Naive thymus-derived CD8-positive, alpha-beta T cell (primary cell): ENCODE measurements at regions not wholly inside any gene's neighbourhood (a gene's known extent, or its start where the extent isn't known, plus 50 kb on each side); places are given as distances from the start of the nearest gene placed in this dataset.

Source experiments
- ATAC-seq, 2 donors: fragments of 150-1000 bp; cut with Tn5 transposase in 1 of 2; sonication (Bioruptor Pico), chemical (Tn5 transposase) in 1 of 2; 1 replicate in 1 of 2; 2 replicates in 1 of 2; pipeline ENCODE4 v1.10.0; 2021; ENCODE audit warnings: mild to moderate bottlenecking in 2 of 2, moderate library complexity in 2 of 2
- POLR2A ChIA-PET: fragments of 350-600 bp; sonication (Branson Sonifier 250); formaldehyde crosslinking; loops from one replicate; lab custom pipeline; 2021; ENCODE audit warnings: antibody characterized with exemption; lab: Charles Lee
- DNase-seq, 10 donors: peaks; one replicate each; pipeline versions ENCODE4 v3.0.0 to v3.0.0-alpha.2; 2020 to 2022
- H3K27ac Mint-ChIP-seq, 10 donors: one replicate each; pipeline ENCODE4 v1.8.0; 2020 to 2022; ENCODE audit warnings: mild to moderate bottlenecking in 10 of 10, mixed read lengths in 10 of 10, moderate library complexity in 4 of 10, inconsistent platforms in 1 of 10
- H3K27me3 Mint-ChIP-seq, 5 donors: one replicate each; pipeline ENCODE4 v1.8.0; 2021 to 2022; ENCODE audit warnings: mixed read lengths in 5 of 5
- H3K36me3 Mint-ChIP-seq, 3 donors: one replicate each; pipeline ENCODE4 v1.8.0; 2020 to 2022; ENCODE audit warnings: mixed read lengths in 3 of 3, mild to moderate bottlenecking in 2 of 3, inconsistent platforms in 1 of 3
- H3K4me1 Mint-ChIP-seq, 4 donors: one replicate each; pipeline ENCODE4 v1.8.0; 2021 to 2022; ENCODE audit warnings: mixed read lengths in 4 of 4
- H3K4me3 Mint-ChIP-seq, 10 donors: one replicate each; pipeline ENCODE4 v1.8.0; 2020 to 2022; ENCODE audit warnings: mild to moderate bottlenecking in 10 of 10, mixed read lengths in 10 of 10, moderate library complexity in 6 of 10, inconsistent platforms in 1 of 10
- H3K9me3 Mint-ChIP-seq, 9 donors: one replicate each; pipeline ENCODE4 v1.8.0; 2020 to 2022; ENCODE audit warnings: mixed read lengths in 9 of 9, mild to moderate bottlenecking in 3 of 9, inconsistent platforms in 1 of 9, moderate library complexity in 1 of 9

- no peaks in the 10 kb centered on the region for H3K4me1 Mint-ChIP-seq
- peaks cover 0 to 5% (median 0%) of the 10 kb centered on the region in 9 donors for H3K9me3 Mint-ChIP-seq
- H3K27me3 Mint-ChIP-seq = peaks cover 0 to 6% (median 1%) of the 10 kb centered on the region in 5 donors
- POLR2A ChIA-PET = no interaction called here
- H3K4me3 Mint-ChIP-seq = no peak overlapping the region
- H3K27ac Mint-ChIP-seq = no peak overlapping the region
- ATAC-seq (no peak), DNase-seq (no peak)
- no peaks in the 10 kb centered on the region for H3K36me3 Mint-ChIP-seq
These were observed 480.5 kb downstream of the EPM2A start for GRCh38 chr6:145254649-145255401.

GRCh38 chr6:145257704-145258103 is 477.6 kb downstream of the EPM2A start:
- DNase-seq = no peak
- Mint-ChIP-seq H3K4me3 (no peak overlapping the region), H3K9me3 (peaks cover 0 to 5% (median 0%) of the 10 kb centered on the region in 9 donors), H3K36me3 (no peaks in the 10 kb centered on the region), H3K4me1 (no peaks in the 10 kb centered on the region), H3K27ac (no peak overlapping the region), H3K27me3 (peaks cover 0 to 14% (median 2%) of the 10 kb centered on the region in 5 donors)
- POLR2A ChIA-PET = no interaction called here
- ATAC-seq = no peak

GRCh38 chr6:145258122-145258521 is 477.2 kb downstream of the EPM2A start:
- no peak for ATAC-seq
- POLR2A ChIA-PET = no interaction called here

DNA sequence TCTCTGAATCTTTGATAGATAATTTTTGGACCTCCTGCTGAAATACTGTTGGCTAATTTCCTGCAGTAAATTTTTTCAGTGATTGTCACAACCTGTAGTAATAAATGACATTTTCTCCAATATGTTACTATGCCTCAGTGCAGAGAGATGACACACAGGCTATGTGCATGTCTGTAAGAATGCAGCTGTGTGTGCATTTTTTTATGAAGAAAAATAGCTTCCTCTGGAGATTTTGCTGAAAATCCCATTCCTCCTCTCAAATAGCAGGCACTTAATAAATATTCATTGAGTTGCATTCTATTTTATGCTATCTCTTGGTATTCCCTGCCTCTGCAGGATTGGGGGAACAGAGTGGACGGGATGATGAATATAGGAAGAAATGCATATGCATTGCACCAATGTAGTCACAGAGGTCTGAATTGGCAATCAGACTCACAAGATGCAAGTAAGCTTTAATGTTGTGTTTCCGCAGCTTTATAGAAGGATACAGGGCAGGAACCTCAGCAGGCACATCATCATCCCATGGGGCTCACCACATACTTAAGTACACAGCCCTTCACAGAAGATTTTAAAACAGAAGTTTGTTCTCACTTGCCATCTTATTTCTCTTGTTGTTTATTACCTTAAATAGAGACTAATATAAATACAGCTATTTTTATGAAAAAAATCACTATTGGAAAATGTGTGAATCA is 474.7 kb downstream of the EPM2A start:
- Mint-ChIP-seq H3K27me3 (peaks cover 0 to 10% (median 2%) of the 10 kb centered on the region in 5 donors), H3K9me3 (no peaks in the 10 kb centered on the region), H3K27ac (no peak overlapping the region), H3K36me3 (no peaks in the 10 kb centered on the region), H3K4me3 (no peak overlapping the region), H3K4me1 (no peaks in the 10 kb centered on the region)
- POLR2A ChIA-PET = no interaction called here
- ATAC-seq (no peak), DNase-seq (no peak)

More at GRCh38 chr6:145258122-145258521, 477.2 kb downstream of the EPM2A start:
- H3K27me3 Mint-ChIP-seq = peaks cover 0 to 14% (median 2%) of the 10 kb centered on the region in 5 donors
- no peaks in the 10 kb centered on the region for H3K36me3 Mint-ChIP-seq
- DNase-seq = no peak
- peaks cover 0 to 5% (median 0%) of the 10 kb centered on the region in 9 donors for H3K9me3 Mint-ChIP-seq
- no peaks in the 10 kb centered on the region for H3K4me1 Mint-ChIP-seq
- no peak overlapping the region for H3K27ac Mint-ChIP-seq
- H3K4me3 Mint-ChIP-seq = no peak overlapping the region

DNA sequence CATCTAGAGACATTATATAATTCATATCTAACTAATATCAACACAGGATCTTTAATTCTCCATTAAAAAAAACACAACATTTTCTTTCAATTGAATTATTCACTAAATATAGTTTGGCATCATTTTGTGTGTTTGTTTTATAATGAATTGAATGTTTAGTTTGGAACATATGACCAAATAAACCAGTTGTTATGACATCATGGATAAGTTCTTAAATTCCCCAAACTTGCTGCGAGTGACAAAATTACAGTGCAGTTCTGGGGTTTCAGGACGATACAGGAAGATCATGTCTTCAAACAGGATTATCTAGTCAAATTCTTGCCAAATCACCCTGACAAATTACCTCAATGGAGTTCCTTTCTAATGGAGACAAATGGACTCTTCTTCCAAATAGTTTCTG is 473.6 kb downstream of the EPM2A start:
- Mint-ChIP-seq H3K27me3 (peaks cover 0 to 11% (median 0%) of the 10 kb centered on the region in 5 donors), H3K36me3 (no peaks in the 10 kb centered on the region), H3K4me1 (no peaks in the 10 kb centered on the region), H3K4me3 (no peak overlapping the region), H3K27ac (no peak overlapping the region), H3K9me3 (no peaks in the 10 kb centered on the region)
- DNase-seq (no peak), ATAC-seq (no peak)
- POLR2A ChIA-PET = no interaction called here

DNA sequence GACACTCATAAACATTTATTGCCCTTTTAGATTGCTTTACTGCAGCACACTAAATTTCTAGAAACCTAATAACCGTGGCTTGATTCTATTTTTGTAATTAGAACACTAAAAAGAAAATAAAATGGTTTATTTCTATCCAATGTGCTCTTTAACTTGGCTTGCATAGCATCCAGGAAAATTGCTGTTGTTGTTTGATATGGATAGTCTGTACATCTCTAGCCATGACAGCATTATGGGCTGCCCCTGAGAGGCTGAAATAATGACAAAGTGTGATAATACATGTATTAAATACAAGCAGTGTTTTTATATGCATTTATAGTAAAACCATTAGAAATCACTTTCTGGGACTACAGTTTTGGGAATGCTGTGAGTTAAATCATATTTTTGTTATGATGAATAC is 472.5 kb downstream of the EPM2A start:
- H3K4me3 Mint-ChIP-seq = no peak overlapping the region
- H3K27ac Mint-ChIP-seq = no peak overlapping the region
- no peaks in the 10 kb centered on the region for H3K36me3 Mint-ChIP-seq
- no peaks in the 10 kb centered on the region for H3K9me3 Mint-ChIP-seq
- ATAC-seq (no peak), DNase-seq (no peak)
- H3K4me1 Mint-ChIP-seq = no peaks in the 10 kb centered on the region
- POLR2A ChIA-PET = no interaction called here
- peaks cover 0 to 14% (median 0%) of the 10 kb centered on the region in 5 donors for H3K27me3 Mint-ChIP-seq

GRCh38 chr6:145263778-145264211 is 471.5 kb downstream of the EPM2A start:
- ATAC-seq (no peak), DNase-seq (no peak)
- POLR2A ChIA-PET = no interaction called here
- no peak overlapping the region for H3K4me3 Mint-ChIP-seq
- H3K27ac Mint-ChIP-seq = no peak overlapping the region
- no peaks in the 10 kb centered on the region for H3K9me3 Mint-ChIP-seq
- H3K36me3 Mint-ChIP-seq = no peaks in the 10 kb centered on the region
- no peaks in the 10 kb centered on the region for H3K4me1 Mint-ChIP-seq
- H3K27me3 Mint-ChIP-seq = peaks cover 0 to 15% (median 0%) of the 10 kb centered on the region in 5 donors

GRCh38 chr6:145266432-145267075 is 468.8 kb downstream of the EPM2A start:
- Mint-ChIP-seq H3K27ac (no peak overlapping the region), H3K4me1 (no peaks in the 10 kb centered on the region), H3K27me3 (peaks cover 0 to 15% (median 0%) of the 10 kb centered on the region in 5 donors), H3K9me3 (no peaks in the 10 kb centered on the region), H3K4me3 (no peak overlapping the region), H3K36me3 (no peaks in the 10 kb centered on the region)
- DNase-seq (no peak), ATAC-seq (no peak)
- POLR2A ChIA-PET = no interaction called here

DNA sequence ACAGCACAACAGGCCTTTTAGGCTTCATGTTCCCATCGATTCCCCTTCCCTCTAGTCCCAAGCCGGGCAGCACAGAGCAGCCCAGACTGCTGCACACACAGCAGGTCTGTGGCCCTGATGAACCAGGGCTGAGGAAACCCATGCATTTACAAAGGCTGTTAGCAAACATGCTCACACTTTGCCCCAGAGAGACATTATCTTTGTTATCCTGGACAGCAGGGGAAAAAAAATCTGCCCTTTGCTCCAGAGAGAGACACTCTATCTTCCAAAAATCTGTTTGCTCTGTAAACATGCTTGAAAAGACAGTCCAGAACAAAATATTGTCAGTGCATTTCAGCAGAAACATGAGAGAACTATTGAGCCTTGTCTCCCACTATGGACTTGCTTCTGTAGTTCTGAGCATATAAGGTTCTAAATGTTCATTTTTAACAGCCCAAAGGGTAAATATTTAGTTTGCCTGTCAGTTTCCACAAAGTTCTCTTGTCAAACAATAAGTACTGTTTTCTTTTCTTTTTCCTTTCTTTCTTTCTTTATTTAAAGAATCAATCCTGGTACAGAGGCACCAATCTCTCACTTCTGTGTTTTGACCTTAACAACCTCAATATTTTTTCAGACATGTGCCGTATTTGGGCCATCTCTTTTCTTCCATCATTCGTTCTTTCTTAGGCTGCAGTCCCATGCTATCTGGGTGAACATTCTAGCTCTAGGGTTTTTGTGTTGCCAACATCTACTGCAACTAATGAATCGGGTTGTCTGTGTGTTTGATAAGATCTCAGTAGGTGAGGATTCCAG is 468.0 kb downstream of the EPM2A start:
- no peak overlapping the region for H3K27ac Mint-ChIP-seq
- H3K36me3 Mint-ChIP-seq = no peaks in the 10 kb centered on the region
- POLR2A ChIA-PET = no interaction called here
- H3K4me3 Mint-ChIP-seq = no peak overlapping the region
- no peaks in the 10 kb centered on the region for H3K9me3 Mint-ChIP-seq
- DNase-seq (no peak), ATAC-seq (no peak)
- peaks cover 0 to 9% (median 0%) of the 10 kb centered on the region in 5 donors for H3K27me3 Mint-ChIP-seq
- no peaks in the 10 kb centered on the region for H3K4me1 Mint-ChIP-seq

DNA sequence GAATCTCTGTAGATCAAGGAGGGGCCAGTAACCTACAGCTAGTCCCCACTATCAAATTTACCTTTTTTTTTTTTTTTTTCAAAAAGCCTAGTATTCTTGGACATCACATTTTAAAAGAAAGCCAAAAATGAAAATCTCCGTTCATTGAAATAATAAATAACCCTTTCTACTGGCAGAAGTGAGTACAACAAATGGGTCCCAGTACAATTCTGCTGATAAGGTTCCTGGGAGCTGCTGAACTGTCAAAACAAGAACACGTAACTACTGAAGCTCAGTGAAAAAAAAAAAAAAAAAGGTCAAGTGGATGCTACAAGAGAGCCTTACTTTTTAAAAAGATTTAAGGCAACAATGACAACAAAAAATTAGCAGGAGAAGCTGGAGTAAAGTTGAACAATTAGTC is 464.9 kb downstream of the EPM2A start:
- Mint-ChIP-seq H3K27ac (no peak overlapping the region), H3K27me3 (peaks cover 0 to 13% (median 2%) of the 10 kb centered on the region in 5 donors), H3K9me3 (peaks cover 0 to 2% (median 0%) of the 10 kb centered on the region in 9 donors), H3K4me3 (no peak overlapping the region), H3K4me1 (no peaks in the 10 kb centered on the region), H3K36me3 (no peaks in the 10 kb centered on the region)
- POLR2A ChIA-PET = no interaction called here
- DNase-seq (no peak), ATAC-seq (no peak)

DNA sequence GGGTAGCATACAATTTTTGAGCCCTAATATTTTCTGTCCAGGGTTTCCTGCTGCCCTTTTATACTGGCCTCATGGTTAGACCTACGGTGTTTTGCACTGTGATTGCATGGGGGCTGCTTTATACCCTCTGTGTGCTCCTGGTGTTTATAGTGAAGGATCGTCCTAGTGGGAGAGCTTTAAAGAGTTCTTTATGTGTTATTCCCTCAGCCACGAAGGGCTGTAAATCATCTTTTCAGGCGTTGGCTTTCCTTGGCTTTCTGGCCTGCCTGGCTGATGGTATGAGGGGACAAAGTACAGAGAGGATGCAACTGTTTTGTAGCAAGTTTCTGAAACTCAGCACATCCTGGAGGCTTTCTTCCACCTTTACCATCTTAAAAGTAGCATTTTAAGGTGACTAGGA is 464.3 kb downstream of the EPM2A start:
- H3K4me1 Mint-ChIP-seq = no peaks in the 10 kb centered on the region
- peaks cover 0 to 2% (median 0%) of the 10 kb centered on the region in 9 donors for H3K9me3 Mint-ChIP-seq
- POLR2A ChIA-PET = no interaction called here
- DNase-seq (no peak), ATAC-seq (no peak)
- peaks cover 0 to 11% (median 2%) of the 10 kb centered on the region in 5 donors for H3K27me3 Mint-ChIP-seq
- H3K27ac Mint-ChIP-seq = no peak overlapping the region
- H3K4me3 Mint-ChIP-seq = no peak overlapping the region
- H3K36me3 Mint-ChIP-seq = no peaks in the 10 kb centered on the region

DNA sequence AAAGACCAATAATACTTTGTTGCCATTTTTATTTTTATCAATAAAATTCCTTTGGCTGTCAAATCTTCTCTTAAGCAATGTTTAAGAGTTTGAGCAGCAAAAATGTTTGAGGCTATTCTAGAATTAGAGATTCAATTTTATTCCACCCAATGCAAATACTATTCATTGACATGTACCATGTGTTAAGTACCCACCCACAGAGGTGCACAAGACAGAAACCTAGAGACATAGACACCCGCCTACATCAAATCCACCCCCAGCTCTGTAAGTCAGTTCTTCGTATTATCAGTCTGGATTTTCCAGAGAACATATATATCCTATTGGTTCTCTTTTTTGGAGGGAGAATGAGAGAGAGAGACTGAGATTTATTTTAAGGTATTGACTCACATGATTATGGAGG is 463.7 kb downstream of the EPM2A start:
- no peaks in the 10 kb centered on the region for H3K36me3 Mint-ChIP-seq
- POLR2A ChIA-PET = no interaction called here
- H3K27ac Mint-ChIP-seq = no peak overlapping the region
- no peaks in the 10 kb centered on the region for H3K4me1 Mint-ChIP-seq
- no peak for DNase-seq
- H3K9me3 Mint-ChIP-seq = peaks cover 0 to 2% (median 0%) of the 10 kb centered on the region in 9 donors
- H3K4me3 Mint-ChIP-seq = no peak overlapping the region
- peaks cover 0 to 11% (median 2%) of the 10 kb centered on the region in 5 donors for H3K27me3 Mint-ChIP-seq
- no peak for ATAC-seq
